HEK293 (cell line): ENCODE measurements at regions not wholly inside any gene's neighbourhood (a gene's known extent, or its start where the extent isn't known, plus 50 kb on each side); places are given as distances from the start of the nearest gene placed in this dataset.
A peak's percentile ranks its signal among the peaks of the same experiment; 100 is the strongest.

Experiments used
- CTCF ChIA-PET: fragments of 350-600 bp; formaldehyde crosslinking; extraction: SDS; loops from one replicate; lab custom pipeline; 2021; ENCODE audit warnings: antibody characterized with exemption; lab: Yijun Ruan, JAX
- POLR2A ChIA-PET: fragments of 300-600 bp; formaldehyde crosslinking; extraction: SDS; loops from one replicate; lab custom pipeline; 2020; ENCODE audit warnings: antibody characterized with exemption, inconsistent platforms; lab: Yijun Ruan, JAX
- H3K27ac ChIP-seq: fragments of 200-500 bp; sonication (Bioruptor generic); 2 replicates; pipeline ENCODE4 v1.5.1; 2014; ENCODE audit warnings: low read depth, low read length, control low read depth, inconsistent platforms; ENCODE audit errors: extremely low read depth
- H3K36me3 ChIP-seq, 2 experiments: fragments of 200-500 bp in 1 of 2; sonication (Bioruptor generic) in 1 of 2; 1 replicate in 1 of 2; 2 replicates in 1 of 2; pipeline ENCODE4 v1.5.1; 2014 to 2017; ENCODE audit warnings: inconsistent platforms in 2 of 2, low read length in 2 of 2; ENCODE audit not compliant: control insufficient read depth in 2 of 2, insufficient read depth in 1 of 2
- H3K4me1 ChIP-seq: fragments of 200-500 bp; sonication (Bioruptor generic); 2 replicates; pipeline ENCODE4 v1.5.1; 2014; ENCODE audit warnings: mild to moderate bottlenecking, low read length, inconsistent platforms; ENCODE audit not compliant: control insufficient read depth, insufficient read depth
- H3K4me3 ChIP-seq: 2 replicates; pipeline ENCODE4 v1.5.1; 2011; ENCODE audit warnings: low read depth, mild to moderate bottlenecking, control low read depth, low read length, moderate library complexity
- H3K9me3 ChIP-seq: fragments of 200-500 bp; sonication (Bioruptor generic); 2 replicates; pipeline ENCODE4 v1.5.1; 2014; ENCODE audit warnings: low read depth, low read length, inconsistent platforms; ENCODE audit not compliant: control insufficient read depth, insufficient read depth
- KLF17 ChIP-seq: fragments of 450-650 bp; formaldehyde crosslinking; IDR thresholded peaks from 2 replicates; pipeline ENCODE4 v1.5.1; 2016; ENCODE audit warnings: missing biosample characterization, missing genetic modification characterization
- KLF7 ChIP-seq: fragments of 450-650 bp; formaldehyde crosslinking; IDR thresholded peaks from 2 replicates; pipeline ENCODE4 v1.5.1; 2016; ENCODE audit warnings: missing biosample characterization, missing genetic modification characterization, borderline replicate concordance
- MEIS1 ChIP-seq: sonication (generic); formaldehyde crosslinking; IDR thresholded peaks from 2 replicates; pipeline ENCODE4 v1.8.1; 2022; ENCODE audit warnings: missing genetic modification reagents, mild to moderate bottlenecking, borderline replicate concordance
- ZBTB17 ChIP-seq: fragments of 450-650 bp; formaldehyde crosslinking; IDR thresholded peaks from 2 replicates; pipeline ENCODE4 v1.5.1; 2016; ENCODE audit warnings: missing biosample characterization, missing genetic modification characterization
- ZBTB49 ChIP-seq: fragments of 450-650 bp; formaldehyde crosslinking; IDR thresholded peaks from 2 replicates; pipeline ENCODE4 v1.5.1; 2016; ENCODE audit warnings: missing biosample characterization, missing genetic modification characterization, low read depth
- ZNF138 ChIP-seq: fragments of 450-650 bp; formaldehyde crosslinking; IDR thresholded peaks from 2 replicates; pipeline ENCODE4 v1.5.1; 2016; ENCODE audit warnings: missing biosample characterization, missing genetic modification characterization, borderline replicate concordance
- ZNF221 ChIP-seq: fragments of 450-650 bp; formaldehyde crosslinking; IDR thresholded peaks from 2 replicates; pipeline ENCODE4 v1.5.1; 2017; ENCODE audit warnings: missing biosample characterization, missing genetic modification characterization, borderline replicate concordance
- ZNF24 ChIP-seq: fragments of 450-650 bp; formaldehyde crosslinking; IDR thresholded peaks from 2 replicates; pipeline ENCODE4 v1.5.1; 2016; ENCODE audit warnings: missing biosample characterization, missing genetic modification characterization
- ZNF354C ChIP-seq: fragments of 450-650 bp; formaldehyde crosslinking; IDR thresholded peaks from 2 replicates; pipeline ENCODE4 v1.5.1; 2016; ENCODE audit warnings: missing biosample characterization, missing genetic modification characterization, low read depth, borderline replicate concordance
- ZNF423 ChIP-seq: fragments of 450-650 bp; formaldehyde crosslinking; IDR thresholded peaks from 2 replicates; pipeline ENCODE4 v1.5.1; 2016; ENCODE audit warnings: missing biosample characterization, missing genetic modification characterization
- ZNF426 ChIP-seq: fragments of 450-650 bp; formaldehyde crosslinking; IDR thresholded peaks from 2 replicates; pipeline ENCODE4 v1.5.1; 2017; ENCODE audit warnings: missing biosample characterization, missing genetic modification characterization, mild to moderate bottlenecking, inconsistent platforms, moderate library complexity
- ZNF488 ChIP-seq: fragments of 450-650 bp; formaldehyde crosslinking; IDR thresholded peaks from 2 replicates; pipeline ENCODE4 v1.5.1; 2016; ENCODE audit warnings: missing biosample characterization, missing genetic modification characterization
- ZNF585B ChIP-seq: fragments of 450-650 bp; formaldehyde crosslinking; IDR thresholded peaks from 2 replicates; pipeline ENCODE4 v1.5.1; 2016; ENCODE audit warnings: missing biosample characterization, missing genetic modification characterization
- ZNF600 ChIP-seq: fragments of 450-650 bp; formaldehyde crosslinking; IDR thresholded peaks from 2 replicates; pipeline ENCODE4 v1.5.1; 2016; ENCODE audit warnings: missing biosample characterization, missing genetic modification characterization
- ZNF624 ChIP-seq: fragments of 450-650 bp; formaldehyde crosslinking; IDR thresholded peaks from 2 replicates; pipeline ENCODE4 v1.5.1; 2017; ENCODE audit warnings: missing biosample characterization, missing genetic modification characterization
- ZNF670 ChIP-seq: fragments of 450-650 bp; formaldehyde crosslinking; IDR thresholded peaks from 2 replicates; pipeline ENCODE4 v1.5.1; 2016; ENCODE audit warnings: missing biosample characterization, missing genetic modification characterization, low read depth
- ZNF692 ChIP-seq: fragments of 450-650 bp; formaldehyde crosslinking; IDR thresholded peaks from 2 replicates; pipeline ENCODE4 v1.5.1; 2016; ENCODE audit warnings: missing biosample characterization, missing genetic modification characterization
- ZNF707 ChIP-seq: fragments of 450-650 bp; formaldehyde crosslinking; IDR thresholded peaks from 2 replicates; pipeline ENCODE4 v1.5.1; 2016; ENCODE audit warnings: missing biosample characterization, missing genetic modification characterization
- ZSCAN16 ChIP-seq: fragments of 450-650 bp; formaldehyde crosslinking; IDR thresholded peaks from 2 replicates; pipeline ENCODE4 v1.5.1; 2016; ENCODE audit warnings: missing biosample characterization, missing genetic modification characterization

GRCh38 chr21:43267391-43268085 is 98.7 kb downstream of the CRYAA start:
- no peaks in the 10 kb centered on the region for H3K4me1 ChIP-seq
- no peak overlapping the region for H3K27ac ChIP-seq
- H3K36me3 ChIP-seq: no peaks in the 10 kb centered on the region
- CTCF ChIA-PET: interaction anchor here (0.7 to 1.5 kb wide), 2 partner anchors 109 to 378 kb away, joined by 3 to 5 read pairs; no protein-coding TSS in a partner anchor
- TF ChIP-seq ZNF692 (tag by site-specific recombination) (peak; percentile 48; the same call in 1 of the 2 replicates), ZNF600 (tag by site-specific recombination) (no peak)
- TF ChIP-seq, all 188 proteins: peak for 1
- no peaks in the 10 kb centered on the region for H3K9me3 ChIP-seq
- no peak overlapping the region for H3K4me3 ChIP-seq
- POLR2A ChIA-PET: interaction anchor here (1.0 kb wide), 1 partner anchor 87 kb away, joined by 3 read pairs; no protein-coding TSS in a partner anchor

GRCh38 chr21:43266534-43266933 is 97.7 kb downstream of the CRYAA start:
- Histone ChIP-seq H3K36me3 (no peaks in the 10 kb centered on the region), H3K9me3 (no peaks in the 10 kb centered on the region), H3K27ac (no peak overlapping the region), H3K4me3 (no peak overlapping the region), H3K4me1 (no peaks in the 10 kb centered on the region)
- ChIA-PET POLR2A (interaction anchor here (1.0 kb wide), 1 partner anchor 88 kb away, joined by 3 read pairs; no protein-coding TSS in a partner anchor), CTCF (no interaction called here)
- no peak for TF ChIP-seq ZNF354C (tag by site-specific recombination)
- TF ChIP-seq ZNF423 (tag by site-specific recombination): no peak
- TF ChIP-seq ZBTB17 (tag by site-specific recombination): no peak
- no peak for TF ChIP-seq ZNF426
- TF ChIP-seq ZNF585B: no peak
- TF ChIP-seq ZNF624 (tag by site-specific recombination): no peak
- TF ChIP-seq ZNF488 (tag by site-specific recombination): no peak
- TF ChIP-seq MEIS1 (CRISPR knock-in tag): no peak
- TF ChIP-seq ZNF138: no peak
- TF ChIP-seq KLF7 (tag by site-specific recombination): no peak
- no peak for TF ChIP-seq ZNF670
- TF ChIP-seq KLF17 (tag by site-specific recombination): no peak
- no peak for TF ChIP-seq ZBTB49 (tag by site-specific recombination)
- TF ChIP-seq ZSCAN16 (tag by site-specific recombination): no peak
- TF ChIP-seq ZNF707 (tag by site-specific recombination): no peak
- no peak for TF ChIP-seq ZNF24 (tag by site-specific recombination)
- TF ChIP-seq ZNF221 (tag by site-specific recombination): no peak
